ENCODE measurements at regions not wholly inside any gene's neighbourhood (a gene's known extent, or its start where the extent isn't known, plus 50 kb on each side); places are given as distances from the start of the nearest gene placed in this dataset.

DNA sequence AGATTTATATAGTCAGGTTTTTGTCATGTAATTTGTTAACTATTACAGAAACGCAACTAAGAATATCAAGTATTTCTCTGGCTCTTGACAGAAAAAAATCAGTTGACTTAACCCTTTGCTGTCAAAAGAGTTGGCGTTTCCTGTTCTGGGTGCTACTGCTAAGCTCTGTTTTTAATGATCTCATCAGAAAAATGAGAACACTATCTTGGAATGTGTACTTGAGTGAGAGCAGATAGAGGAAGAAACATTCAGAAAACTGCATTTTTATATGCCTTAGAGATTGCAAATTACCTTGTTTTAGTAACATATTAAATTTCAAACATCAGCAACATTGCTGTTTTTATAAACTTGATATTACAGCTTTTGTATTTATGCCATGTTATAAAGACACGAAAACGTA, 297.9 kb downstream of the RDH14 start:
- DNase-seq (ENCODE audit: low spot score): no peak

DNA sequence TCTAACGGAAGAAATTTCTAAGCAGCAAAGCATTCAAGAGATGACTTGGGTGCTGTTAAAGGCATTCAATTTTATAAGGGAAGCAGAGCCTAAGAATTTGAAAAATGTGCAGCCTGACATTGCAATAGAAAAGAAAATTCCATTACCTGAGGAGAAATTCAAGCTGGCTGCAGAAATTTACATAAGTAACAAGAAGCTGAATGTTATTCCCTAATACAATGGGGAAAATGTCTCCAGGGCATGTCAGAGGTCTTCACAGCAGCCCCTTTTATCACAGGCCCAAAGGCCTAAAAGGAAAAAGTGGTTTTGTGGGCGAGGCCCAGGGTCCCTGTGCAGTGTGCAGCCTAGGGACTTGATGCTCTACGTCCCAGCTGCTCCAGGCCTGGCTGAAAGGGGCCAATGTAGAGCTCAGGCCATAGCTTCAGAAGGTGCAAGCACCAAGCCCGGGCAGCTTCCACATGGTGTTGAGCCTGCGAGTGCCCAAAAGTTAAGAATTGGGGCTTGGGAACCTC, 306.7 kb downstream of the RDH14 start:
- no peak for DNase-seq (ENCODE audit: low spot score)

DNA sequence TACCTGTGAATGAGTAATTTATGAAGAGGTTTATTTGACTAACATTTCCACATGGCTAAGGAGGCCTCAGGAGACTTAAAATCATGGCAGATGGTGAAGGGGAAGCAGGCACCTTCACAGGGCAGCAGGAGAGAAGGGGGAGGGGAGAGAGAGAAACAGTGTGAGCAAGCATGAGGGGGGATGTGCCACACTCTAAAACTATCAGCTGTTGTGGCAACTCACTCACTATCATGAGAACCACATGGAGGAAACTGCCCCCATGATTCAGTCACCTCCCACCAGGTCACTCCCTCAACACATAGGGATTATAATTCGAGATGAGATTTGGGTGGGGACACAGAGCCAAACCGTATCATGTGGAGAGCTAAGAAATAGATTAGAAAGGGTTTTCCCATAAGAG, 309.0 kb downstream of the RDH14 start:
- no peak for DNase-seq (ENCODE audit: low spot score)

DNA sequence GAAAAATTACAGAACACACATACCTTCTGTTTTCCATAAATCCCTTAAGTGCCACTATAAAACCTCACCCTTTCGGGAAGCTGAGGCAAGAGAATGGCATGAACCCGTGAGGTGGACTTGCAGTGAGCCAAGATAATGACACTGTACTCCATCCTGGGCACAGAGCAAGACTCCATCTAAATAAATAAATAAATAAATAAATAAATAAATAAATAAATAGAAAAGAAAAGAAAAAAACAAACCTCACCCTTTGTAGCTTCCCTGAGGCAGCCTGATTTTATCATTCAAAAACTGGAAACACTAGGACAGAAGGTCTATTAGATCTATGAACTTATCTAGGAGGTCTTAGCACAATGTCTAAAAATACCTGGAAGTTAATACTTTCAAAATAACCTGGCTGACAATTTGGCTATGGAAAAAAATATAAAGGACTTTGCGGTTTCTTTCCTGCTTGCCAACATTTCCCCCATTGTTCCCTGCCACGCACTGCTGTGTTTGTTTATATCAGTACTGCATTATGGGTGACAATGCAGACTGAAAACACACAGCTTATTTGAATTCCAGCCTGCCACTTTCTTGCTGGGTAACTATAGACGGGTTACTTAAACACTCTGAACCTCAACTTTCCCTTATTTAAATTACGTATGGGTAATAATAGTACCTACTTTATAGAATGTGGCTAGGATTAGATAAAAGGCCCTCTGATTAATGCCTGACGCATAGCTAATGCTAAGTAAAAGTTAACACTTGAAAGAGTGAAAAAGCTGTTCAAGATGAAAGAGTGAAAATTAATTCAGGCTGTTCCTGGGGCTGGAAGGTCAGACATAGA, 313.0 kb downstream of the RDH14 start:
- no peak for DNase-seq (ENCODE audit: low spot score)

DNA sequence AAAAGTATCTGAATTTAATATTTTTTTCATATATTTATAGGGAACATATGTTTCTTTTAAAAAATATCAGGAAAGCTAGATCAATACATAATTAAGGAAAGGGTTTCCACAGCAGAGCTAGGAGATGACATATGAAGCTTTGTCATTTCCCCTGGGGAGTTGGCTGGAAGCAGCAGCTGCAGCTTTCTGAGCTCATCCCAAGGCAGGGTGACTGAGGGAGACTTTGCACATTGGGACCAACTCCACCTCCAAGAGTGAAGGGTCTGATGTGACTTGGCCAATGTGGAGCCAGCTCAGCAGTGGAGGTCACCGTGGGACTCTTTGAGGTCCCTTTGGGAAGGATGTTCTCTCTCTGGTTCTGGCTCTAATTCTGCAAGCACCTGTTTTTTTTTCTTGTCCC, 315.1 kb downstream of the RDH14 start:
- no peak for DNase-seq (ENCODE audit: low spot score)

DNA sequence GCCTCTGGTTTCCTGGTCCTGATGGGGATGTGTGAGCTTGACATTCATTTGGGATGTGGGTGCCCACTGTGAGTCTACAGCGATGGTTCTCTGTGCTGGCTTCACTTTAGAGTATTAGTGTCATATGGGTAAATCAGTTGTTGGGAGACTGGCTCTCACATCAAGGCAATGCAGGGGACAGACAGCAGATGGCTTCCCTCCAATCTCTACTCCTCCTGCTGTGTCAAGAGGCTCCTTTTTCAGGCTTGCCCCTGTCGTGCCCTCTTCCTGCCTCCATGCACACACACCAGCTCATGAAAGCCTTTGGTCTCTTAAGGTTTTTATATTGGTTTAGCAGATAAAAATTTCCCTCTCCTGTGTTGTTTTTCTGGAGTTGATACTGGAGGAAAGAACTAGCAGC, 315.6 kb downstream of the RDH14 start:
- no peak for DNase-seq (ENCODE audit: low spot score)

DNA sequence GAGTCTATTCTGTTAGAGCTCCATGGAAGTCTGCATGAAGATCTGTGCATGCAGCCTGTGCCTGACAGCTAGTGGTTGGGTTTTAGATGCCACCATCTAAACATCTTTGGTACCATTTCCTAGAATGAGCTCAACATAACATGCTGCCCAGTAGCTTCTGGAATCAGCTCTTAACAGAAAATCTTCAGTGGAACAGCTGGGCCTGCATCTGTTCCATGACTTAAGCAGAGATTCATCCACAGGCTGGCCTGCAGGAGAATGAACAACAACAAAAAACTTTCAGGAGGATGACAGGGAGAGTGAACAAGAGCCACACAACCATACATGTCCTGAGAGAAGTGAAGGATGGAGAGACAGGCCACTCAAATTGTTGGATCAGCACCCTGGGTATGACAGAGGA, 316.6 kb downstream of the RDH14 start:
- DNase-seq (ENCODE audit: low spot score): no peak

DNA sequence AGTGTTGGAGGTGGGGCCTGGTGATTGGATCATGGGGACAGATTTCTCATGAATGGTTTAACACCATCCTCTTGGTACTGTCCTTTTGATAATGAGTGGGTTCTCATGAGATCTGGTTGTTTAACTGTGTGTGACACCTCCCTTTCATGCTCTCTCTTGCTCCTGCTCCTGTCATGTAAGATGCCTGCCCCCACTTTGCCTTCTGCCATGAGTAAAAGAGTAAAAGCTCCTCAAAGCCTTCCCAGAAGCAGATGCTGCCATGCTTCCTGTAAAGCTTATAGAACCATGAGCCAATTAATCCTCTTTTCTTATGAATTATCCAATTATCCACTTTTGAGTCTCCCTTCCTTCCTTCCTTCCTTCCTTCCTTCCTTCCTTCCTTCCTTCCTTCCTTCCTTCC, 317.7 kb downstream of the RDH14 start:
- no peak for DNase-seq (ENCODE audit: low spot score)

DNA sequence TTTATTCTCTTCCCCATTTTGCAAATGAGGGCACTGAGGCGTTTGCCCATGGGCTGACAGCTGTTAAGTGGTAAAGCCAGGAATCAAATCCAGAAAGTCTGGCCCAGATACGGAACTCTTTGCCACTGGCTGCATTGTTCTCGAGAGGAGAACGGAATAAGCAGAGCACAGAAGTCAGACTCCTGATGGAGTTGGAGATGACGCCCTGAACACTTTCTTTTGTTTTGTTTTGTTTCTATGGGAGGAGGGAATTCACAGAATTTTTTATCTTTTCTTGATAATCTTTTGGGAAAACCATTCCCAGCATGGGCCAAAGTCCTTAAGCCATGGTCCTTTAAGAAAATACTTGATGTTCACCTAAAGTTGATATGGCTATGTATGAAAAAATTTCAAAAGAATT, 322.2 kb downstream of the RDH14 start:
- no peak for DNase-seq (ENCODE audit: low spot score)

DNA sequence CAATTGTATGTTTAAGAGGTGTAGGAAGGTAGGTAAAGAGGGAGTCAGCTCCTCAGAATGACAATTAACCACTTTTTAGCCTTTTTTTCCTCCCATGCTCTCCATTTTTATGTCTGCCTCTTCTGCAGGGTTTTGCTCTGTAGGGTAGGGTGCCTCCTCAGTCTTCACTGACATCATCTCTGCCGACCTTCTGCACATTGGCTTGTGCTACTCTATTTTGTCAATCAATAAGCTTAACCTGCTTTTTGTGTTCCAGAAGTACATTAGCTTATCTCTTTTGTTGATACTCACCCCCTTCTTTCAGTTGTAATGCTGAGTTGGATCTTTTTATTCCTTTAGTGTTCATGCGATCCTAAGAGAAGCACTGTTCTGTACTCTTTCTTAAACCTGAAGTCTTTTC, 323.2 kb downstream of the RDH14 start:
- DNase-seq (ENCODE audit: low spot score): no peak

DNA sequence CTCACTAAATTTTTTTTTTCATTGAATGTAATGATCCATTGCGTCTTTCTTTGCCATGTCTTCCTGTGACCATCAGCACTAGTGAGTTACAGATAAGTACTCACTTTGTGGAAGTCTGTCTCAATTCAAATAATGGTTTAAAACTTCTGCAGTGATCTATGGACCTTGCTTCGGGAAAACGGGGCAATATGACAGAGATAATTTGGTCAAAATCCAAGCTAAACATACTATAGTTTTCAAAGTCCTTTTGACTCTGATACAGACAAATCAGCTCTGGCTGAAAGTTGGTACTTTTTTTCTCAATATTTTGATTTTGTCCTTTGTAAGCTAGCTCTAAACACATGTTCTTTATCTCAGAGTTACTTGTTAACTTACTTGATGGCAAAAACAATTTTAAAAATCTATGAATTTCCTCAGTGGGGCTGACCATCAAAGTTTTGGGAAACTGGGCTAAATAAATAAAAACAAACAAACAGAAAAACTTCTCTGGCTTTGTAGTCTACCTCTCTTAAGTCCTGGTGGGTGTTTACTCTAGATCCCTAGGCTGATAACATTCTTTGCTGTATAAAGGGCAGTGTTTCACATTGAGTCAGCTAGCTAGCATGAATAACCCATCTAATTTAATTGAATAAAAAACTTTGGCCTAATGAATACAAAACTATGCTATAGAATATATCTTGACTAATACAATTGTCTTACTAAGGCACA, 327.6 kb downstream of the RDH14 start:
- DNase-seq (ENCODE audit: low spot score): no peak

DNA sequence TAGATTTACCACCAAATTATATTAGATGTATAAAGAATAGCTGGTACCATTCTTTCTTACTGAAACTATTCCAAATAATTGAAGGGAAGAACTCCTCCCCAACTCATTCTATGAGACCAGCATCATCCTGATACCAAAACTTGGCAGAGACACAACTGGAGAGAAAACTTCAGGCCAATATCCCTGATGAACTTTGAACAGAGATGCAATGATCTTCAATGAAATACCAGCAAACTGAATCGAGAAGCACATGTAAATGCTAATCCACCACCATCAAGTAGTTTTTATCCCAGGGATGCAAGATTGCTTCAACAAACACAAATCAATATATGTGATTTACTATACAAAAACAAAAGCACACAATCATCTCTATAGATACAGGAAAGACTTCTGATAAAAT, 329.8 kb downstream of the RDH14 start:
- no peak for DNase-seq (ENCODE audit: low spot score)

DNA sequence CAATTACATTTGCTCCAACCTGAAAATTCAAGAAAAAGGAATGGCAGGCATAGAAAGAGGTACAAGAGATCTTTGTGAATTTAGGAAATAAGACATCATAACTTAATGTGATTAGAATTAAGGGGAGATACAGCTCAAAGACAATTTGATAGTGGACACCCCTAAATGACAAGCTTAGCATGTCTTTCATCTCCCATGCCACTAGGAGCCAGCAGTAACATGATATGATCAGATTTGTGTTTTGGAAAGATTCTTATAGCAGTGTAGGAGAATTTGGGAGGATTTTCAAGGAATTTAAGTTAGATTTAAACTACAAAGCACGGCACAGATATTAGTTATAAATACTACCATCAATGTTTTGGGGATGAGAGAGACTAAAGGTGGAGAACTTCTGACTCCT, 340.8 kb downstream of the RDH14 start:
- DNase-seq (ENCODE audit: low spot score): no peak

DNA sequence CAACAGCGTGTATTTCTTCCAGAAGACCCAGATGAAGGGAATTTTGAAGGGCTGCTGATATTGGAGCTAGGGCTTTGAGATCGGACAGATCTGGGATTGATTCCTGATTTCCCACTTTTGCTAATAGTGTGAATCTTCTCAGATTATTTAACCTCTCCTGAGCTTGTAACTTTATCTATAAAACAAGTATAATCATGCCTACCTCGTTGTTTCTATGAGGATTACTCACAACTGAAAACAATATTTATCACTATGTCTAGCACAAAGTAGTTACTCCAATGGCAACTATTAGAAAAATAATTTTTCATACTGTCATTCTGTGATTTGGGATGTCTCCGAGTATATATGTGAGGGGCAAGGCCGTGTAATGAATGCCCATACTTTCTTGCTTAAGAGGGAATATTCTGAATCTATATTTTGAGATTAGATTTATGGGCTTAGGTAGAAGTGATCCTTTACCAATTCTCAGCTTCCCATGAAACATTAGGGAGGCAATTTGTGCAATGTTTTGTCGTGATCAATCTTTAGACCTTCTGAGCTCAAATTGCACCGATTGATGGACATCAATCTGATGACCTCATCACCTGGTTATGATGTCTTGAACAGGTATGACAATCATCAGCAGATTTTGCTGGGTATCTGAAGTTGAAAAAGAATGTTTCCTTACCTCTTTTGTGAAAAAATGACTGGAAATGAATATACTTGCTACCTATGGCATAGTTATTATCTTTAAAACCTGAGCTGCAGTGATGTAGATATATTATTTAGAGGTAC, 339.9 kb downstream of the KCNS3 start:
- no peak for DNase-seq (ENCODE audit: low spot score)

DNA sequence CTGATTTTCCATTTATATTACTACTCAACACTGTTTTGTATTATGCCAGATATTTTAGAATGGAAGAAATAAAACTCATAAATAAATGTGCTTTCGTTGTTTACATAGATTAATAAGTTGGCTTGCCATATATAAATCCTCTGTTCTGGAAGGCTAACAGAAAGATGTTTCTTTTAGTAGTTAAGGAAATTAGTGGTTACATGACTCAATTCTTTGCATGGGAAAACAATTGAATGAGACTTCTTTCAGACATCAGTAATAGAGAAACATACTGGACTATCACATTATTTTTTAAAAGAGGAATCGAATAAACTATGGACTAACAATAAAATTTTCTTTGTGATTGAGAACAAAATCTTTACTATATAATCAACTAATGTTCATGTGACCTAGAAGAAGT, 336.5 kb downstream of the KCNS3 start:
- DNase-seq (ENCODE audit: low spot score): no peak

DNA sequence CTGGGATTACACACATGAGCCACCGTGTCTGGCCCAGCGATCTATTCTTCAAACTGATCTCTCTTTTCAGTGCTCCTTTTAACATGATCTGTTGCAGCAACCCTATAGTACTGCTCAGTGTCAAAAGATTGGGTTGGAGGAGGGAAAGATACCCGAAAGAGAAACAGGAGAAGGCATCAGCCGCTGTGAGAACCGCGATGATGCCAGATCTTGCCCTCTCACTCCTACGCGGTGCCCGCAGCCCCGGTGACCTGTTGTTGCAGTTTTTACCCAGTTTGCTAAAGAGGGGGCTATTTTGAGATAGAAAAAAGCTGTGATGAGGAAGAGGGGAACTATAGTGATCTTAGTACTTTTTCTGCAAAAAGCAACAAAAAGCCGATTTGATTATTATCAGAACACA, 335.5 kb downstream of the KCNS3 start:
- no peak for DNase-seq (ENCODE audit: low spot score)

DNA sequence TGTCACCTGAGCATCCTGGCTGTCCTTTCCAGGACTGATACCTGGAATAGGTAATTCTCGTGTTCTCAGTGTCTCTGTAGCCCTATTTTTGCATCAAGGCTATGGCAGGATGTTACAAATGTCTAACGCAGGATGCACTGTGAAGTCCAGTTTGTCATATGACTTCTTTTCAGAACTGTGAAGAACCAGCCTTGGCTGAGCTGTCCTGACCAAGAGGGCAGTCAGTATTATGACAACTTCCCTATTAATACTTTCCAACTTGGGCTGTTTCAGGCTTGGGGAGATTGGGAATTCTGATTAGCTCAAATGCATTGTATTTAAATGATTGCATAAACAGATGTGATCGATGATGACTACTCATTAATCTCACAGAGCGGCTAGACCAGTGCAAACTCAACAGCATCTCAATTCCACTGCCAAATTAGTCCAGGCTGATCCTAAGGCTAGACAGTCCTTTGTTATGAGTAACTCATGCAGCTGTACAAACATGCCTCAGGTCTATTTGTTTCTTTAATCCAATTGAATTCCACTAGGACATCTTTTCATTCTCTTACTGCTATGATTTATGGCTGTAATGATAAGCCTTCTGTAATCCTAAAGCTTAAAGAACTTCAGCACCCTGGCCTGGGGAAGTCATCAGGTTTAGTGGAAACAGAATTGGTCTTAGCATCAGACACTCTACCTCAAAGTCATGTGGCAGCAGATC, 331.6 kb downstream of the KCNS3 start:
- DNase-seq (ENCODE audit: low spot score): no peak

DNA sequence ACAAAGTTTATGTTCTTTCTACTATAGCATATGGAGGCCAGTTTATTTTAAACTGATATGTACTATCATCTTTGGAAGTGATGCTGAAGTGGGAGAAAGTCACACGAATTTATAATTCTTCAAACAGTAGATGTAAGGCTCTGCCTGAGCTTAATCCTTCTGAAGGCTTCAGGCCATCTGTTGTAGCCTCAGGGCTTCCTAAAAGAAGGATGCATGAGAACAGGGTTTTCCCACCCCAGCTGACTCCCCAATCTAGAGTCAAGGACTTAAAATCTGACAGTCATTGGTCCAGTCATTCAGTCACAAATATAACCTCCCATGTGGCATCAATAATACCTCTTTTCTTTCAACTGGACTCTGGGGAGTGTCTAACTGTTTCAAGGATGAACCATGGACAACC, 330.5 kb downstream of the KCNS3 start:
- no peak for DNase-seq (ENCODE audit: low spot score)

DNA sequence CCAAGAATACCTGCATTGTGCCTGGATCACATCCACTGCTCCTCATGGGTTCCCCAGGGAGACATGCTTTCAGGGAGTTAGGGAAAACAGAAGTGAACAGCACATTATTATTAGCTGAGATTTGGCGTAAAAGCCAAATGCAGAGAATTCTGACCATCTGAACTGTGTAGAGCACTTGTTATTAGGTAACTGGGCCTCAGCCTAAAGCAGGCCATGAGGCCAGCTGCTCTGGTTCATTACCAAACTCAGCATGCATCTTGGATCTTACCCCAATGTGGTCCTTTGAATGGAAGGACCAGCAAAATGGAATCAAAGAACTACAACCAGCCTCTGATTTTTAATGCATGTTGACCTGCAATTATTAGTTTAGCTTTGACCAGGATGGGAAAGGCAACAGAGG, 322.3 kb downstream of the KCNS3 start:
- DNase-seq (ENCODE audit: low spot score): no peak

DNA sequence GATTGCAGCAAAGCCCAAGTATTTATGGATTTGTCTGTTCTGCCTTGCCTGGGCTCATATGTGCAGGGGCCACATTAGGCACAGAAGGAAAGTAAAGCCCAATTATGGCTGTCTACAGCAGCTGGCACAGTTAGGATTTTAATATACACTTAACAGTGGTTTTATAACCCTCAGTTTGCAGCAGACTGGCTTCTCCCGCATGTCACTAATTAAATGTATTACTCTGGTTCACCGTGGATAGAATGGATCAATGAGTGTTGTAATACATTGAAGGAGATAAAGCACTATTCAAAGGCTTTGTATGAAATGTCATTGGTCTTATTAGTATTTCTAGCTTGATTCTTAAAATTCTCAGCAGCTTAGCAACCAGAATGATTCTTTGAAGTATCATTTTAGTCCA, 320.2 kb downstream of the KCNS3 start:
- DNase-seq (ENCODE audit: low spot score): no peak

DNA sequence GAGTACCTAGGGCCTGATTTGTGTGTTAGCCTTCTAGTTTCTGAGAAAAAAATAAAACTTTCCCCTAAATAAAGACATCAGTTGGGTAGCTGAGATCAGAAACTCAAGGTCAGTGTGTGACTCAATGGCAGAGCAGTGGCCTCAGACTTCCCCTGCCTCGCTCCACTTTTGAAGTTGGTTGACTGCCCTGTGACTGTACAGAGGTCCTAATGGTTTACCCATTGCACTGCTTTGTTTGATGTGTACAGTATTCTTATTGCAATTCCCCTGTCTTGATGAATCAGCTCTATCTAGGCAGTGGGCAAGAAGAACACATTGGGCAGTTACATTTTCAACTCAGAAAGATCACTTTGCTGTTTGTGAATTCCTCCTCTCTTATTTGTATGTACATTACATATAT, 315.7 kb downstream of the KCNS3 start:
- DNase-seq (ENCODE audit: low spot score): no peak
